ENCODE measurements at regions not wholly inside any gene's neighbourhood (a gene's known extent, or its start where the extent isn't known, plus 50 kb on each side); places are given as distances from the start of the nearest gene placed in this dataset.

- TF ChIP-seq CTCF (conservative IDR thresholded peaks at IDR 0.05 in 1 of 2, IDR thresholded peaks at IDR 0.05 in 1 of 2; ENCODE audit: extremely low read depth in 1 of 2, insufficient read depth in 1 of 2, low read depth in 1 of 2, low read length in 2 of 2) (no peak), EZH2 (IDR thresholded peaks at IDR 0.05; ENCODE audit: borderline replicate concordance, low read length) (no peak)
Measured at GRCh38 chr11:10935015-10935559, 77.2 kb upstream of the ZBED5 start.
